NCI-H446 (cell line): ENCODE measurements at regions not wholly inside any gene's neighbourhood (a gene's known extent, or its start where the extent isn't known, plus 50 kb on each side); places are given as distances from the start of the nearest gene placed in this dataset.

Experiments used
- DNase-seq, 2 experiments: peaks; one replicate each; lab custom pipeline; 2025; lab: John Stamatoyannopoulos, UW

- DNase-seq: no peak
Measured at GRCh38 chr1:212525479-212526110, 83.0 kb upstream of the ATF3 start.

- DNase-seq: no peak
Measured at GRCh38 chr1:212526111-212526491, 82.5 kb upstream of the ATF3 start.

- no peak for DNase-seq
Measured at GRCh38 chr1:212528501-212528900, 80.1 kb upstream of the ATF3 start.

GRCh38 chr1:212529211-212529741 lies 79.3 kb upstream of the ATF3 start:
- DNase-seq: peak in 1 of 2 experiments; percentile 57

- no peak for DNase-seq
Measured at GRCh38 chr1:212531267-212531666, 77.3 kb upstream of the ATF3 start.

GRCh38 chr1:212531796-212532195 lies 76.8 kb upstream of the ATF3 start:
- no peak for DNase-seq

GRCh38 chr1:212532469-212533147 lies 76.0 kb upstream of the ATF3 start:
- no peak for DNase-seq

GRCh38 chr1:212533148-212533517 lies 75.4 kb upstream of the ATF3 start:
- no peak for DNase-seq

GRCh38 chr1:212536586-212536985 lies 72.0 kb upstream of the ATF3 start:
- no peak for DNase-seq

- no peak for DNase-seq
Measured at GRCh38 chr1:212537610-212538009, 71.0 kb upstream of the ATF3 start.

GRCh38 chr1:212539737-212540430 lies 68.7 kb upstream of the ATF3 start:
- DNase-seq: no peak

GRCh38 chr1:212542761-212543187 lies 65.8 kb upstream of the ATF3 start:
- DNase-seq: no peak

GRCh38 chr1:212544110-212544509 lies 64.5 kb upstream of the ATF3 start:
- DNase-seq: no peak

GRCh38 chr1:212545941-212546635 lies 62.5 kb upstream of the ATF3 start:
- DNase-seq: no peak

GRCh38 chr1:212549503-212550017 lies 59.0 kb upstream of the ATF3 start:
- DNase-seq: no peak

- no peak for DNase-seq
Measured at GRCh38 chr1:212551929-212552328, 56.6 kb upstream of the ATF3 start.

GRCh38 chr1:212553676-212554075 lies 54.9 kb upstream of the ATF3 start:
- DNase-seq: no peak

GRCh38 chr1:212554401-212554800 lies 54.2 kb upstream of the ATF3 start:
- DNase-seq: no peak

- no peak for DNase-seq
Measured at GRCh38 chr1:212555426-212555825, 53.1 kb upstream of the ATF3 start.

GRCh38 chr1:212556822-212557549 lies 51.6 kb upstream of the ATF3 start:
- no peak for DNase-seq
